OCI-LY7 (cell line): ENCODE measurements at regions not wholly inside any gene's neighbourhood (a gene's known extent, or its start where the extent isn't known, plus 50 kb on each side); places are given as distances from the start of the nearest gene placed in this dataset.

Experiments used
- BruUV-seq: library from RNA; stranded (reverse); fragments of 400-500 nt; replicated peaks from 2 replicates; lab custom pipeline; 2021; lab: Mats Ljungman, UMichigan
- CTCF ChIA-PET: fragments of 300-600 bp; sonication (Branson Sonifier 250); formaldehyde crosslinking; loops from one replicate; lab custom pipeline; 2022; ENCODE audit warnings: antibody characterized with exemption; ENCODE audit not compliant: unreplicated experiment; lab: Charles Lee
- POLR2A ChIA-PET: fragments of 300-600 bp; sonication (Branson Sonifier 250); formaldehyde crosslinking; loops from one replicate; lab custom pipeline; 2022; ENCODE audit warnings: antibody characterized with exemption; lab: Charles Lee
- DNase-seq: peaks from one replicate; pipeline ENCODE4 v3.0.0-alpha.2; 2015; ENCODE audit warnings: low spot score
- H2AFZ ChIP-seq: fragments of 200-600 bp; sonication (generic), shearing (Covaris generic); 2 replicates; pipeline ENCODE4 v1.6.1; 2014; ENCODE audit warnings: mild to moderate bottlenecking, antibody characterized with exemption, low read length, moderate library complexity
- H3K27ac ChIP-seq: fragments of 200-600 bp; sonication (generic); 2 replicates; pipeline ENCODE4 v1.5.1; 2014; ENCODE audit warnings: mixed run types, low read depth, mild to moderate bottlenecking, moderate library complexity, low read length, inconsistent platforms; ENCODE audit not compliant: poor library complexity, severe bottlenecking
- H3K36me3 ChIP-seq: fragments of 200-600 bp; sonication (generic); 2 replicates; pipeline ENCODE4 v1.6.1; 2014; ENCODE audit warnings: mild to moderate bottlenecking, antibody characterized with exemption, low read length, moderate library complexity, mixed read lengths; ENCODE audit not compliant: insufficient read depth
- H3K4me1 ChIP-seq: fragments of 200-600 bp; sonication (generic); 2 replicates; pipeline ENCODE4 v1.5.1; 2014; ENCODE audit warnings: mild to moderate bottlenecking, low read length; ENCODE audit not compliant: insufficient read depth, poor library complexity, severe bottlenecking
- H3K4me2 ChIP-seq: fragments of 200-600 bp; sonication (generic); 2 replicates; pipeline ENCODE4 v1.6.1; 2014; ENCODE audit warnings: mild to moderate bottlenecking, low read length
- H3K4me3 ChIP-seq: fragments of 200-600 bp; sonication (generic); 2 replicates; pipeline ENCODE4 v1.5.1; 2014; ENCODE audit warnings: mild to moderate bottlenecking, low read depth, low read length; ENCODE audit not compliant: poor library complexity, severe bottlenecking
- H3K79me2 ChIP-seq: fragments of 200-600 bp; sonication (generic); 2 replicates; pipeline ENCODE4 v1.6.1; 2016; ENCODE audit warnings: low read depth, mild to moderate bottlenecking, low read length, moderate library complexity, mixed read lengths; ENCODE audit not compliant: insufficient read depth
- H3K9me2 ChIP-seq: fragments of 200-600 bp; sonication (generic); 2 replicates; pipeline ENCODE4 v1.6.1; 2016; ENCODE audit warnings: mild to moderate bottlenecking, low read length, mixed read lengths; ENCODE audit not compliant: insufficient read depth
- H3K9me3 ChIP-seq: fragments of 200-600 bp; sonication (generic); 2 replicates; pipeline ENCODE4 v1.6.1; 2014; ENCODE audit warnings: mild to moderate bottlenecking, mixed run types, low read length, mixed read lengths
- H4K20me1 ChIP-seq: fragments of 200-600 bp; sonication (generic); 2 replicates; pipeline ENCODE4 v1.6.1; 2014; ENCODE audit warnings: mild to moderate bottlenecking, antibody characterized with exemption, low read length, moderate library complexity, mixed read lengths; ENCODE audit not compliant: insufficient read depth
- CTCF ChIP-seq: fragments of 200-600 bp; sonication (generic); conservative IDR thresholded peaks from 2 replicates; pipeline ENCODE4 v1.5.1; 2014; ENCODE audit warnings: mild to moderate bottlenecking, antibody characterized with exemption, low read length, moderate library complexity, mixed read lengths
- EZH2phosphoT487 ChIP-seq: fragments of 200-600 bp; sonication (generic); IDR thresholded peaks from 2 replicates; pipeline ENCODE4 v1.6.1; 2018; ENCODE audit warnings: low read depth, borderline replicate concordance, mild to moderate bottlenecking, mixed run types, antibody characterized with exemption, low read length, moderate library complexity, mixed read lengths
- intact Hi-C: fragments of 100-400 bp; cut with micrococcal nuclease; formaldehyde crosslinking; loops from one replicate; pipeline ENCODE4 v1.10.0; 2022; ENCODE audit not compliant: unreplicated experiment

DNA sequence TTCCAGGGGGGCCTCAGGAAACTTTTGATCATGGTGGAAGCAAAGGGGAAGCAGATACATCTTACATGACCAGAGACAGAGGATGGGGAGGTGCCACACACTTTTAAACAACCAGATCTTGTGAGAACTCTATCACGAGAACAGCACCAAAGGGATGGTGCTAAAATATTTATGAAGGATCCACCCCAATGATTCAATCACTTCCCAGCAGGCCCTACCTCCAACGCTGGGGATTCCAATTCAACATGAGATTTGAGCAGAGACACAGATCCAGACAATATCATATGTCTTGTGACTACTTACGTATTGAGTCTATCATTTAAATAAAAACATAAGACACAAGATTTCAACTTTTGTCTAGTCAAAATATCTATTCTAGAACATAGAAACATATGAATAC, 351.9 kb downstream of the EPM2A start:
- TF ChIP-seq EZH2phosphoT487: no peak
- TF ChIP-seq CTCF: no peak
- Histone ChIP-seq H3K4me3 (no peak overlapping the region), H2AFZ (no peak overlapping the region), H3K9me2 (no peaks in the 10 kb centered on the region), H3K4me2 (no peak overlapping the region), H3K4me1 (no peaks in the 10 kb centered on the region), H3K79me2 (no peaks in the 10 kb centered on the region), H3K27ac (no peak overlapping the region), H4K20me1 (no peaks in the 10 kb centered on the region), H3K9me3 (no peaks in the 10 kb centered on the region), H3K36me3 (no peaks in the 10 kb centered on the region)
- no TSS peak for BruUV-seq
- CTCF ChIA-PET: no interaction called here
- no peak for DNase-seq
- POLR2A ChIA-PET: interaction anchor here (1.3 kb wide), 1 partner anchor 19 kb away, joined by 3 read pairs; no protein-coding TSS in a partner anchor
- intact Hi-C loops: no loop called here

DNA sequence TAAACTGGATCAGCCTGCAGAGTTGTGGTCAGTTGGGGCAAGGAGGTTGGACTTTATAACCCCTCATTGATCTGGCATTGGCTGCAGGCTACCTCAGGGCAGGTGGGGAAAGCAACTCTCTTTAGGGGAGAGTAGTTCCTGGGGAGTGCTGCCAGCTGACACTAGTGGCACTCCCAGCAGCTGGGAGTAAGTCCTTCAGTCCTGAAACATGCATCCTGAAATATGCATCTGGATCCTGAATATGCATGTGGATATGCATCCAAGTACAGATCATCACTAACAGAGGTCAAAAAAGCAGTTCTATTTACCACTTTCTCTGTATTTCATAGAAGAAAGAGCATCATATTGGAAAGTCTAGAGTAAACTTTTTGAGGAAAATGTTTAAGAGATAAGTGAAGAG, 350.8 kb downstream of the EPM2A start:
- Histone ChIP-seq H3K4me2 (no peak overlapping the region), H3K4me1 (no peaks in the 10 kb centered on the region), H3K9me3 (no peaks in the 10 kb centered on the region), H2AFZ (no peak overlapping the region), H4K20me1 (no peaks in the 10 kb centered on the region), H3K36me3 (no peaks in the 10 kb centered on the region), H3K4me3 (no peak overlapping the region), H3K27ac (no peak overlapping the region), H3K9me2 (no peaks in the 10 kb centered on the region), H3K79me2 (no peaks in the 10 kb centered on the region)
- BruUV-seq: no TSS peak
- TF ChIP-seq CTCF (no peak), EZH2phosphoT487 (no peak)
- DNase-seq: no peak
- ChIA-PET CTCF (no interaction called here), POLR2A (interaction anchor here (1.3 kb wide), 1 partner anchor 18 kb away, joined by 3 read pairs; no protein-coding TSS in a partner anchor)
- intact Hi-C loops: no loop called here

DNA sequence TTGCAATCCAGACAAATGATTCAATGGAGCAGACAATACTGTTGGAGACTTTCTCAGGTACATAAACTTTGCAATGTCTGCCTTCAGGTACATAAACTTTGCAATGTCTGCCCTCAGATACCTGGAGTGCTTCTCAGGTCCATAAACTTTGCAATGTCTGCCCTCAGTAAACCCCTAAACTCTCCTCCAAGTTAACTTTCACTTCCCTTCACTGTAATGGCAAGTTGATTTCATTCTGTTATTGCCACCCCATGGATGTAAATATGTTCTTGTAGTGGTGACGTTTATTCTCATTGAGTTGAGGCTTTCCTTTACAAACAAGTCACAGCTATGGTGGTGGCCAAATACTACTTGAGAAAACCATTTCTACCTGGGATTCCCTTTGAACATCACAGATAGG, 338.8 kb downstream of the EPM2A start:
- no peaks in the 10 kb centered on the region for H3K9me3 ChIP-seq
- H3K36me3 ChIP-seq: no peaks in the 10 kb centered on the region
- no peak overlapping the region for H2AFZ ChIP-seq
- intact Hi-C loops: no loop called here
- no TSS peak for BruUV-seq
- no peak overlapping the region for H3K27ac ChIP-seq
- no peak overlapping the region for H3K4me2 ChIP-seq
- TF ChIP-seq CTCF (no peak), EZH2phosphoT487 (no peak)
- no peak for DNase-seq
- ChIA-PET CTCF (no interaction called here), POLR2A (no interaction called here)
- no peaks in the 10 kb centered on the region for H4K20me1 ChIP-seq
- no peaks in the 10 kb centered on the region for H3K9me2 ChIP-seq
- H3K79me2 ChIP-seq: no peaks in the 10 kb centered on the region
- no peaks in the 10 kb centered on the region for H3K4me1 ChIP-seq
- no peak overlapping the region for H3K4me3 ChIP-seq
